ENCODE measurements at regions not wholly inside any gene's neighbourhood (a gene's known extent, or its start where the extent isn't known, plus 50 kb on each side); places are given as distances from the start of the nearest gene placed in this dataset.

GRCh38 chr1:169012416-169012815 lies 94.1 kb upstream of the ATP1B1 start:
- TF ChIP-seq CTCF (IDR thresholded peaks at IDR 0.05; ENCODE audit: borderline replicate concordance, extremely low read depth, low read length, poor library complexity, severe bottlenecking) (no peak), EZH2 (IDR thresholded peaks at IDR 0.05; ENCODE audit: borderline replicate concordance, low read depth, low read length, severe bottlenecking) (no peak)
